Mucosa of rectum (tissue), 2 donors: ENCODE measurements at regions not wholly inside any gene's neighbourhood (a gene's known extent, or its start where the extent isn't known, plus 50 kb on each side); places are given as distances from the start of the nearest gene placed in this dataset.

Experiments
- H3K27ac ChIP-seq, 2 donors: one replicate each; pipeline ENCODE4 v1.7.0; 2013; ENCODE audit warnings: inconsistent platforms in 2 of 2, low read depth in 2 of 2, low read length in 2 of 2
- H3K27me3 ChIP-seq, 2 donors: one replicate each; pipeline ENCODE4 v1.7.0; 2013; ENCODE audit warnings: low read length in 2 of 2; ENCODE audit not compliant: control insufficient read depth in 2 of 2, insufficient read depth in 2 of 2
- H3K36me3 ChIP-seq, 2 donors: one replicate each; pipeline ENCODE4 v1.7.0; 2013; ENCODE audit warnings: low read length in 2 of 2; ENCODE audit not compliant: control insufficient read depth in 2 of 2, insufficient read depth in 2 of 2
- H3K4me1 ChIP-seq, 2 donors: one replicate each; pipeline ENCODE4 v1.7.0; 2013; ENCODE audit warnings: low read length in 2 of 2, mild to moderate bottlenecking in 1 of 2; ENCODE audit not compliant: control insufficient read depth in 2 of 2, insufficient read depth in 2 of 2
- H3K4me3 ChIP-seq, 2 donors: one replicate each; pipeline ENCODE4 v1.7.0; 2013; ENCODE audit warnings: low read length in 2 of 2
- H3K9ac ChIP-seq, 2 donors: one replicate each; pipeline ENCODE4 v1.7.0; 2013; ENCODE audit warnings: low read length in 2 of 2, low read depth in 1 of 2, mild to moderate bottlenecking in 1 of 2
- H3K9me3 ChIP-seq, 2 donors: one replicate each; pipeline ENCODE4 v1.7.0; 2013; ENCODE audit warnings: low read length in 2 of 2; ENCODE audit not compliant: control insufficient read depth in 2 of 2
- donor health status: healthy.
- donor health status: Normal muscosa, but diverticular disease.

- Histone ChIP-seq H3K36me3 (no peaks in the 10 kb centered on the region), H3K9ac (no peak overlapping the region), H3K27ac (no peak overlapping the region), H3K9me3 (no peaks in the 10 kb centered on the region), H3K4me3 (no peak overlapping the region), H3K27me3 (no peaks in the 10 kb centered on the region), H3K4me1 (no peaks in the 10 kb centered on the region)
These were observed 555.8 kb downstream of the SATB2 start for GRCh38 chr2:198901894-198902293.

GRCh38 chr2:198900141-198900540 is 557.6 kb downstream of the SATB2 start:
- H3K9me3 ChIP-seq = no peaks in the 10 kb centered on the region
- no peak overlapping the region for H3K27ac ChIP-seq
- no peak overlapping the region for H3K9ac ChIP-seq
- no peaks in the 10 kb centered on the region for H3K36me3 ChIP-seq
- no peaks in the 10 kb centered on the region for H3K4me1 ChIP-seq
- H3K4me3 ChIP-seq = no peak overlapping the region
- no peaks in the 10 kb centered on the region for H3K27me3 ChIP-seq

- H3K4me3 ChIP-seq = no peak overlapping the region
- no peaks in the 10 kb centered on the region for H3K27me3 ChIP-seq
- no peaks in the 10 kb centered on the region for H3K36me3 ChIP-seq
- no peak overlapping the region for H3K9ac ChIP-seq
- no peaks in the 10 kb centered on the region for H3K4me1 ChIP-seq
- H3K9me3 ChIP-seq = no peaks in the 10 kb centered on the region
- H3K27ac ChIP-seq = no peak overlapping the region
These were observed 567.2 kb downstream of the SATB2 start for GRCh38 chr2:198890490-198890889.

- no peak overlapping the region for H3K9ac ChIP-seq
- H3K4me3 ChIP-seq = no peak overlapping the region
- H3K27me3 ChIP-seq = no peaks in the 10 kb centered on the region
- no peaks in the 10 kb centered on the region for H3K36me3 ChIP-seq
- no peaks in the 10 kb centered on the region for H3K9me3 ChIP-seq
- no peak overlapping the region for H3K27ac ChIP-seq
- no peaks in the 10 kb centered on the region for H3K4me1 ChIP-seq
These were observed 574.1 kb downstream of the SATB2 start for GRCh38 chr2:198883604-198884003.

- H3K4me3 ChIP-seq = no peak overlapping the region
- no peaks in the 10 kb centered on the region for H3K36me3 ChIP-seq
- no peak overlapping the region for H3K27ac ChIP-seq
- H3K4me1 ChIP-seq = no peaks in the 10 kb centered on the region
- no peaks in the 10 kb centered on the region for H3K9me3 ChIP-seq
- no peaks in the 10 kb centered on the region for H3K27me3 ChIP-seq
- no peak overlapping the region for H3K9ac ChIP-seq
These were observed 576.8 kb downstream of the SATB2 start for GRCh38 chr2:198880986-198881385.

- Histone ChIP-seq H3K27me3 (no peaks in the 10 kb centered on the region), H3K9ac (no peak overlapping the region), H3K36me3 (no peaks in the 10 kb centered on the region), H3K4me3 (no peak overlapping the region), H3K27ac (no peak overlapping the region), H3K9me3 (no peaks in the 10 kb centered on the region), H3K4me1 (no peaks in the 10 kb centered on the region)
These were observed 577.3 kb downstream of the SATB2 start for GRCh38 chr2:198880421-198880820.

- Histone ChIP-seq H3K36me3 (no peaks in the 10 kb centered on the region), H3K4me3 (no peak overlapping the region), H3K27ac (no peak overlapping the region), H3K4me1 (no peaks in the 10 kb centered on the region), H3K9ac (no peak overlapping the region), H3K9me3 (no peaks in the 10 kb centered on the region), H3K27me3 (no peaks in the 10 kb centered on the region)
These were observed 583.3 kb downstream of the SATB2 start for GRCh38 chr2:198874472-198874858.

GRCh38 chr2:198873503-198874471 is 584.0 kb downstream of the SATB2 start:
- no peaks in the 10 kb centered on the region for H3K4me1 ChIP-seq
- H3K9ac ChIP-seq = no peak overlapping the region
- no peaks in the 10 kb centered on the region for H3K27me3 ChIP-seq
- no peak overlapping the region for H3K27ac ChIP-seq
- no peaks in the 10 kb centered on the region for H3K9me3 ChIP-seq
- no peaks in the 10 kb centered on the region for H3K36me3 ChIP-seq
- no peak overlapping the region for H3K4me3 ChIP-seq

- Histone ChIP-seq H3K36me3 (no peaks in the 10 kb centered on the region), H3K27me3 (no peaks in the 10 kb centered on the region), H3K4me1 (no peaks in the 10 kb centered on the region), H3K9ac (no peak overlapping the region), H3K9me3 (no peaks in the 10 kb centered on the region), H3K27ac (no peak overlapping the region), H3K4me3 (no peak overlapping the region)
These were observed 594.1 kb downstream of the SATB2 start for GRCh38 chr2:198863655-198864054.

- Histone ChIP-seq H3K36me3 (no peaks in the 10 kb centered on the region), H3K27ac (no peak overlapping the region), H3K9me3 (no peaks in the 10 kb centered on the region), H3K27me3 (no peaks in the 10 kb centered on the region), H3K9ac (no peak overlapping the region), H3K4me3 (no peak overlapping the region), H3K4me1 (no peaks in the 10 kb centered on the region)
These were observed 596.7 kb downstream of the SATB2 start for GRCh38 chr2:198861080-198861479.
